ENCODE measurements at regions not wholly inside any gene's neighbourhood (a gene's known extent, or its start where the extent isn't known, plus 50 kb on each side); places are given as distances from the start of the nearest gene placed in this dataset.
"Not testable (repeated sequence)": the region's sequence is repeated elsewhere in the genome, so short reads cannot be mapped to it uniquely, and the experiment has no call there.

- no peak for DNase-seq (ENCODE audit: low read depth)
Observed at GRCh38 chr12:16854465-16854864, 248.5 kb upstream of the LMO3 start.

- DNase-seq (ENCODE audit: low read depth) = no peak
Observed at GRCh38 chr12:16849473-16849872, 243.5 kb upstream of the LMO3 start.

GRCh38 chr12:16844875-16845274, 238.9 kb upstream of the LMO3 start:
- DNase-seq (ENCODE audit: low read depth) = no peak

- DNase-seq (ENCODE audit: low read depth) = no peak
Observed at GRCh38 chr12:16833376-16834015, 227.5 kb upstream of the LMO3 start.

GRCh38 chr12:16828891-16829290, 222.9 kb upstream of the LMO3 start:
- no peak for DNase-seq (ENCODE audit: low read depth)

- no peak for DNase-seq (ENCODE audit: low read depth)
Observed at GRCh38 chr12:16807731-16808130, 201.8 kb upstream of the LMO3 start.

- DNase-seq (ENCODE audit: low read depth) = no peak
Observed at GRCh38 chr12:16796168-16796567, 190.2 kb upstream of the LMO3 start.

- no peak for DNase-seq (ENCODE audit: low read depth)
Observed at GRCh38 chr12:16789204-16789790, 183.3 kb upstream of the LMO3 start.

GRCh38 chr12:16788506-16789203, 182.7 kb upstream of the LMO3 start:
- DNase-seq (ENCODE audit: low read depth) = no peak

GRCh38 chr12:16785953-16786352, 180.0 kb upstream of the LMO3 start:
- no peak for DNase-seq (ENCODE audit: low read depth)

- no peak for DNase-seq (ENCODE audit: low read depth)
Observed at GRCh38 chr12:16785524-16785923, 179.6 kb upstream of the LMO3 start.

- DNase-seq (ENCODE audit: low read depth) = not testable (repeated sequence)
Observed at GRCh38 chr12:16769129-16769528, 163.2 kb upstream of the LMO3 start.

GRCh38 chr12:16766736-16767135, 160.8 kb upstream of the LMO3 start:
- DNase-seq (ENCODE audit: low read depth) = no peak

- no peak for DNase-seq (ENCODE audit: low read depth)
Observed at GRCh38 chr12:16763901-16764300, 157.9 kb upstream of the LMO3 start.

- DNase-seq (ENCODE audit: low read depth) = no peak
Observed at GRCh38 chr12:16756833-16757555, 151.0 kb upstream of the LMO3 start.

GRCh38 chr12:16730772-16731171, 124.8 kb upstream of the LMO3 start:
- no peak for DNase-seq (ENCODE audit: low read depth)

GRCh38 chr12:16726879-16727278, 120.9 kb upstream of the LMO3 start:
- DNase-seq (ENCODE audit: low read depth) = no peak

GRCh38 chr12:16719713-16720416, 113.9 kb upstream of the LMO3 start:
- no peak for DNase-seq (ENCODE audit: low read depth)

GRCh38 chr12:16716928-16717327, 111.0 kb upstream of the LMO3 start:
- no peak for DNase-seq (ENCODE audit: low read depth)

- no peak for DNase-seq (ENCODE audit: low read depth)
Observed at GRCh38 chr12:16692099-16692498, 86.1 kb upstream of the LMO3 start.

- DNase-seq (ENCODE audit: low read depth) = no peak
Observed at GRCh38 chr12:16691624-16692023, 85.7 kb upstream of the LMO3 start.

GRCh38 chr12:16688200-16688599, 82.2 kb upstream of the LMO3 start:
- DNase-seq (ENCODE audit: low read depth) = no peak

Measured in CMK (cell line).